Activated CD8-positive, alpha-beta memory T cell treated with anti-CD3 and anti-CD28 coated beads for 24 hours (primary cell): ENCODE measurements at regions not wholly inside any gene's neighbourhood (a gene's known extent, or its start where the extent isn't known, plus 50 kb on each side); places are given as distances from the start of the nearest gene placed in this dataset.

ENCODE experiments used
- DNase-seq: peaks from one replicate; pipeline ENCODE4 v3.0.0-alpha.2; 2020

DNA sequence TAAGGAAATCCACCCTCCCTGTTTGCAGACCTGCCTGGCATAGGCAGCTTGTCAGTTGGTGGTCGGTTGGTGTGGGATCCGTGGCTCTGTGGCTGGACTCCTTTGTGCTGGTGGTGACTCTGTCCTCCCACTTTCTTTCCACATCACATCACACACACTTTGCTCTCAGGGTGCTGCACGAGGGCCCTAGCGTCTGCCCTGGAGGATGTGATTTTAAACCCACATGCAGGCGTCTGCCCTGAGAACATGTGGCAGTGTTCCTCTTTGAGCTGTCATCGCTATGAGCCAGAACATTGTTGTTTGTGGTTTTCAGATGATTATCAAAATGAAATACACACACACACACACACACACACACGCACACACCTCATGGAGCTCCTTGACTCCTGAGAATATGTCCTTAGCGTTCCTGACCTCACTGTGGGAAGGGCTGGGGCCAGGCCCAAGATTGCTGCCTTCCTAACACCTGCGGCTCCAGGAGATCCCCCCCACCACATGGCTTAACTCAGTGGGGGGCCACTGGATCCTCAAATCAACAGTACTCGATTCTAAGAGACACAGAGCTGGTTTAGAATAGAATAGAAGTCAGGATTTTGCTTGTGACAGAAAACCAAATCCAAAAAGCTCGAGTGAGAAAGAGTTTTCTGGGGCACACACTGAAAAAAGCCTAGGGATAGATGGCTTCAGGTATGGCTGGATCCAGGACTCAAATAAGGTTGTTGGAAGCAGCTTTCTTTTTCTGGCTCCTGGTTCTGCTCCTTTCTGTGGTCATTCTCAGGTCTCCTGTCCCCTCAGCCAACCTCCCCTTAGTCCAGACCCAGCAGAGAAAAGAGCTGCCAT, 54.8 kb downstream of the RTP5 start:
- no peak for DNase-seq

DNA sequence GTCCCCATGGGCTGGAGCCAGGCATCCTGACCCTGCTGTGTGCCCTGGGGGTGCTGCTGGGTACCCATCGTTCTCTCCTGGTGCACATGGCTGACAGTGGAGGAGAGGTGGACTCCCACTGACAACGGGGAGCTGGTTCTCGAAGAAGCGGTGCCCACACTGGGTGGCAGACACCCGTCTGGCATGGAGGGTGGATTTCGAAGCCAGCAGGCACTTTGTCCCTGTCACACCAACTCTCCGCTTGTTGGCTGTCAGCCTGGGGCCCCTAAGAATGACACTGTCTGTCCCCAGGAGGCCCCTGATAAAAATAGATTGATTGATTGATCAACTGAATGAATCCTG, 55.4 kb downstream of the RTP5 start:
- DNase-seq = no peak

DNA sequence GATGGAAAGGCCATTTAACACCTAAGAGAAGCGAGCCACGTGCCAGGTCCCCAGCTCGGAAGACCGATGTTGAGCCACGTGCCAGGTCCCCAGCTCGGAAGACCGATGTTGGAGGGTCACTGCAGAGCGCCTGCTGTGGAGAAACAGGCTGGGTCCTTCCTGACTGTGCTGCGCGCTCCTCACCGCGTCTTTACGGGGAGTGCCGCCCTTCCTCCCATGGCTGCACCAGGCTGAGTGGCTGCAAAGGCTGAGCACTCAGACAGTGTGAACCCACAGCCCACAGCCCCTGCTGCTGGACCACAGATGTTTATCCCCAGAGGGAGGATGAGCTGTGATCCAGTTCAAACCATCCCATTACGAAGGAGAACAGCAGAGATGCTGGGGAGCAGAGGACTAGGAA, 55.7 kb downstream of the RTP5 start:
- no peak for DNase-seq

DNA sequence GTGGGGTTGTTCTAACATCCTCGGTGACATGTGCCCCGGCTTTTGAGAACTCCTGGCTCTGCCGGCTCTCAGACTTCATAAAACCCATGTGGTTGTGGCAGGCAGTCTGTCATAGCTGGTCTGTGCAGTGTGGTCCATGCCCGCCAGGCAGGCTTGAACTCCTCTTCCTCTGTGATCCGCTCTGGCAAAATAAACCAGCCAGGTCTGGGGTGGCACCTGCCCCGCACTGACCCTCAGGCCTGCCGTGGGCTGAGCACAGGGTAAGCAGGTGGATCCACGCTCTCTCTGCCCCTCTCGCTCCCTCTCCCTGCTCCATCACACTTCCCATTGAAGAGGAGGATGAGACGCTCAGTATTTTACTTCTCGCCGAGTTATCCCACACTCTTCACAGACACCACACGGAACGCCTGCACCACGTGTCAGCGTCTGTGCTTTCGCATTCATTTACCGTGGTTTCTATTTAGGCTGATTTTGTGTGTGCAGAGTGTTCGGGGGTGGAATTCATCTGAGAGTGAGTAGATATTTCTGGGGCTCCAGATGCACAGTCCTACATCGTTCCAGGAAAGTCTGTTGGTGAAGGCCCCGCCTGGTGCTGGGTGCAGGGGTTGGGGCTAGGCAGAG, 56.4 kb downstream of the RTP5 start:
- no peak for DNase-seq

DNA sequence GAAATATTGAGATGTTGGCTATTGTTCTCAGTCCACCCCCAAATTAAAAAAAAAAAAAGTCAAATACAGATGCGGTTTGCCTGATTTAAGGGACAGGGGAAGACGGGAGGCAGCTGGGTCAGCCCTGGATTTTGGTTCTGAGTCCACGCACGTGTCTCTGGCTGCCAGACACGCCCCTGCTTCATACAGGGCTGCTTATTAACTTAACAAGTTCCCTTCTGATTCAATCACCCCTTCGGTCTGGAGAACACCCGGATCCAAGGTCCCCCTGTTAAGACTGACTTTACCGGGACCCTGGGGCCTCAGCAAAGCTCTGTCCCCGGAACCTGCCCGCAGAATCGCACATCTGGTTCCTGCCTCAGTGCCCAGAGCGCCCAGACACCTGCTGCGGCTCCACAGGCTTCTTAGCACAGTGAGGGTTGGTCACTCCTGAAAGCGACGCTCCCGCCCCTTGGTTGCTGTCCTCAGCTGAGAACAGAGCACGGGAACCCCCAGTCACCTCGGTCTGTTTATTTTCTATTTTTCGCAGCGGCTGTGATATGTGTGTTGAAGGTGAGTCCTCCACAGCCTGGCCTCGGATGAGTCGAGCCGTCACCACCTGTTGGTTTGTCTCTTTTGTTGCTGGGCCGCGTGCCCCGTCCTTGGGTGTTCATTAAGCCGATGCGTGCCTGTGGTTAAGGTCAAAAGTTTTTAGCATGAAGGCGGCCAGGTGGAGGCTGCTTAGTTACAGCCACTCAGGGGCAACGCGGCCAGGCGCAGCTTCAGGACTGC, 57.2 kb downstream of the RTP5 start:
- DNase-seq = no peak

DNA sequence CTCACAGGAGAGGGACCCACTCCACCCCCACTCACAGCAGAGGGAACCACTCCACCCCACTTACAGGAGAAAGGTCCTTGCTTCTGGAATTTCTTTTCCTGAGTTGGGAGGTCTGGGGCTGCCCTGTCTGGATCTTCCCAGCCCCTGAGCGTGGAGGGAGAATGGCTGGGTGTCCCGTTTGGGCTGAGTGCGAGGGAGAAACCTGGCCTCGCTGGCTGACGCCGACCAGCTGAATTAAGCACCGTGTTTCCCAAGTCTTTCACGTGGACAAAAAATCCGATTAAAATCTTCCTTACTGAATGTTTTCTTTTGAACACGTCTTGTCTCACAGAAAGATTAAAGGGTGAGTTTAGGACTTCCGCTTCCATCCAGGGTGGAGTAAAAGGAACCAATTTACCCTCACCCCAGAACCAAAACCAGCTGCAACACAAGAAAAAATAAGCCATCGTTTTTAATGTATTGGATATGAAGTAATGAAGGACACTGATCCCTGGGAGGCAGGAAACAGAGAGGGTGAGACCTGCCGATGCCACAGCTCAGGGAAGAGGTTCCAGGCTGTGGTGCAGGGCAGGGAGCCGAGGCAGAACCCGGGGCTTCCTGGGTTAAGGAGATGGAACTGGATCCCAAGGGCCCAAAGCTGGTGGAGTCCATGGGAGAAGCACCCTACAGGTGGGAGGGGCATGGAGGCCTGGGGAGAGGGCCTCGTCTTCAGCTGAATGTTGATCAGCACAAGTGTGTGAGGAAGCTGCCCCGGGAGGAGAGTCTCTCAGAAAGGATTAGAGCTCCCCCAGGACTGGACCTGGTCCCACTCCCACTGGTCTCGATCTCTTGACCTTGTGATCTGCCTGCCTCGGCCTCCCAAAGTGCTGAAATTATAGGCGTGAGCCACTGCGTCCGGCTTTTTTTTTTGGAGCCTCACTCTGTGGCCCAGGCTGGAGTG, 60.3 kb downstream of the RTP5 start:
- DNase-seq = no peak

DNA sequence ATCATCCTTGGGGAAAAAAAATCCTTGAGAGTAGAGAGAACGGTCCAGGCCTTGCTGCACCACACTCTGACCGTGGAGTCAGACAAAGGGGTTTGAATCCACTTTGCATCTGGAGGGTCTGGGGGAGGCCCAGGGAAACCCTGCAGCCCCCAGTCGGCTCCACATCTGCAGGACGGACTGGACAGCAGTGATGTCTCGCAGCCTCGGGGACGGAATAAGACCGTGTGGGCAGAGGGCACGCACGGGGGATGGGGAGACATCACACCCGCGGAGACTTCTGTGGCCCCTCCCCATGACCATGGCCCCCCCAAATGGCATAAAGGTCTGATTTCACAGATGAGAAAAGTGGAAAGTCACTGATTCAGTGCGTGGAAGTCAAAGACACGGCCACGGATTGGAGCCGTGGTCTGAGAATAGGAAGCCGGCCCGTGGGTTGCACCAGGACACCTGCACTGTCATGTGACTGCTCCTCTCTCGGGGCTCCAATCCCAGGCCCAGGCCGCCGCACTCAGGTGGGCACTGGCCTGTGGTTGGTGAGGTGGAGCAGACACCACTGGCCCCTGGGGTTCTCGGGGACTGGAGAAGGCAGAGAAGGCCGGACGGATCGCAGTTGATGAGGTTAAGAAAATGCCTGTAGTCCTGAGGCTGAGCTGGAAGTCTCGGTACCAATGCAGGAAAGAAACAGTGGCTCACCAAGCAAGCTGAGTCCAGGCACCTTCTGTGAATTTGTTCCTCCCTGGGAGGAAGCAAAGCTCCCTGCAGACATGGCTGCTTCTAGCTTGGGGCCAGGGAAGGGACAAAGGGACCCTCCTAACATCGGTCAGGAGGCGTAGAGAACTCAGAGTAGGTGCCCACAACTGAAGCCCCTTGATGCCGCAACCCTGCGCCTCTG, 61.8 kb downstream of the RTP5 start:
- no peak for DNase-seq

DNA sequence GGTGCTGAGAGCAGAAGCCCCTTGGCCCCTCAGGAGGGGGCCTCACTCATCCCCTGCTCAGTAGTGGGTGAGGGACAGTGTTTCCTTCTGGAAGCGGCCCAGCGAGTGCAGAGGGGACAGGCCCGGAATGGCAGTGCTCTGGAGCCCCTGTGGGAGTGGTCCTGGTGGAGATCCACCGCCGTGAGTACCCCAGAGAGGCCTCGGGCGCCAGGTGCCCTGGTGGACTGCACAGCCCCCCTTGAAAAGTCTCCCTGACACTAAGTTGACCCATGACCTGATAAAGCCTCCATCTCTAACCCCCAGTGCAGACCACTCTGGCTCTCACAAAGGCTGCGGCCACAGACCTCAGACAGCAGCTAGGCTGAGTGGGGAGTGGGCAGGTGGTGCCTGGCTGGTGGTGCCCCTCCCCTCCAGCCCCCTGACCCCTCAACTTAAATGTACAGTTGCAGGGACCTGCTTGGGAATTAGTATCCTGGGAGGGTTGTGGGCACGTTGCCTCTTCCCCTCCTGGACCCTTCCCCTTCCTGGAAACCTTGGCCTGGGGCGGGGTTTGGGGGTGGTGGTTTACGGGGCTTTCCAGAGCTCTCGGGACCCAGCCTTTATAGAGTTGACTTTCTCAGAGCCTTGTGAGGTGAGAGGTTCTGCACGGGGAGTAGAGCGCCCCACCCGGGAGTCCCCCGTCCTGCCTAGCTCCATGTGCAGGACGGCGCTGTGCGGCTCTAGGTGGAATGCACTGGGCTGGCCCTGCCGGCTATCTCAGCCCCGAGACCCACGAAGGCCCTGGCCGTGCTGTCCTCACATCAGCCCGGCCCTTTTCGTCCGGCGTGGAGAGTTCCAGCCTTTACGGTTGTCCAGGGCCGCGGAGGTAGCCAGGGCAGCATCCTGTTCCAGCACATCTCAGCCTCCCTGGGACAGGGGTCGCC, 62.7 kb downstream of the RTP5 start:
- no peak for DNase-seq

DNA sequence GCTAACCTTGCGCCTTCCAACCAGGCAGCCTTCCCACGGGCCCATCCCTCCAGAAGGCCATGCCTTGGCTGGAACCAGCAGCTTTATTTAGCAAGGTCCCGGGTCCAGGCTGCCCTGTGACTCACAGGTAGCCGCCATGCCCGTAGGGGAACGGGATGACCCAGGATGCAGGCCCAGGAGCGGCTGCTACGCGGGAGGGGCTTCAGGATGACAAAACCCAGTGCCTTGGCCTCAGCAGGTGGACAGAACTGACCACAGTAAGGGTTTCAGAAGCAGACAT, 63.3 kb downstream of the RTP5 start:
- no peak for DNase-seq

DNA sequence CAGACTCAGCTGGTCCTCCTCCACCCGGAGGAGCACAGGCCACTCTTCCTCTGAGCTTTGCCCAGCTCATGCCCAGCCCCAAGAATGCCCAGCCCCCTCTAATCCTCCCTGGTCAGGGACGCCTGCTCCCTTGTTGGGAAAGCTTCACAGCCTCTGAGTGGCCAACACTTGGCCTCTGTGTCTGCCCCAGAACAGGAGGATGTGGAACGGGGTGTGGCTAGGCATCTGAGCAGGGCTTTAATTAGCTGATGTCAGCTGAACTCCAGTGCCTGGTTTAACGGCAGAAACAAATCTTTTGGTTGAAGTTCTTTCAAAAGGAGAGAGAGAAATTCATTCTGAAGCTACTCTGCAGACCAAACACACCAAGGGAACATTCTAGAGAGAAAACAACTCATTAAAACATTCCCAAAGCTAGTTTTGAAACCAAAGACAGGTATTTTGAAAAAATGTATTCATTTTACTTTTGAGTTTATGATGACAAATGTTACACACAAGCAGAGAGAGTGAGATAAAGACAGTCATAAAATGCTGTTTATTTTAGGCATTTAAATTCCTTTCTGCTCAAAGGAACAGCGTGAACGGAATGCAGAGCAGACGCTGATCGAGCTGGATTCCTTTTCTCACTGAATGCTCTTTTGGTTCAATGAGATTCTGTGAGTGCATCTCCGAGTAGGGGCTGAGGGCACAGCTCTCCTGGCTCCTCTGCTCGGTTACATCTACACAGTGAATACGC, 63.8 kb downstream of the RTP5 start:
- no peak for DNase-seq

DNA sequence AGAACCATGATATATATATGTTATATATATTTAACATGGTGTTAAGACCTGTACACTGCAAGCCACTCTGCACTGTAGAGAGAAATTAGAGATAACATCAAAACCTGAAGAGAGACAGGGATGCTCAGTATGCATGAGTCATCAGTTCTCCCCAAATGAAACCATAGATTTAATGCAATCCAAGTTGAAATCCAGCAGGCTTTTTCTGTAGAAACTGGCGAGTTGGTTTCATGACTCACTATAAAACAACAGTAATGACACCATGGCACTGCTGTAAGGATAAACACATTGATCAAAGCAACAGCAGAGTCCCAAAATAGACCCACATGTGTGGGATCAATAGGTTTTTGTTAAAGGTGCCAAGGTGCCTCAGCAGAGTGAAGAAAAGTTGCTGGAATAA, 65.8 kb downstream of the RTP5 start:
- no peak for DNase-seq

DNA sequence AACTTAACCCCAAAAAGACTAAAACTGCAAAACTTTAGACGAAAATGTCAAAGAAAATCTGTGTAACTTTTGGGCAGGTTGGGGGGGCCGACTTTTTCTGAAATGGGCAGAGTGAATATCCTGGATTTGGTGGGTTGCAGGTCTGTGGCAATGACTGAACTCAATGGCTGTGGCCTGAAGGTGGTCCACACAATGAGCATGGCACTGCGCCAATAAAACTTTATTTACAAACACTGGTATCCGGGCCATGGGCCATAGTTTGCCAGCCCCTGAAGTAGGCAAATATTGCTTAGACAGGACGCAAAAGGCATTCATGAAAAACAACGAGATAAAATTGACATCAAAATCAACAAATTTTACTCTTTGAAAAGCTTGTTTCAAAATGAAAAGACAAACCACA, 66.2 kb downstream of the RTP5 start:
- DNase-seq = no peak

DNA sequence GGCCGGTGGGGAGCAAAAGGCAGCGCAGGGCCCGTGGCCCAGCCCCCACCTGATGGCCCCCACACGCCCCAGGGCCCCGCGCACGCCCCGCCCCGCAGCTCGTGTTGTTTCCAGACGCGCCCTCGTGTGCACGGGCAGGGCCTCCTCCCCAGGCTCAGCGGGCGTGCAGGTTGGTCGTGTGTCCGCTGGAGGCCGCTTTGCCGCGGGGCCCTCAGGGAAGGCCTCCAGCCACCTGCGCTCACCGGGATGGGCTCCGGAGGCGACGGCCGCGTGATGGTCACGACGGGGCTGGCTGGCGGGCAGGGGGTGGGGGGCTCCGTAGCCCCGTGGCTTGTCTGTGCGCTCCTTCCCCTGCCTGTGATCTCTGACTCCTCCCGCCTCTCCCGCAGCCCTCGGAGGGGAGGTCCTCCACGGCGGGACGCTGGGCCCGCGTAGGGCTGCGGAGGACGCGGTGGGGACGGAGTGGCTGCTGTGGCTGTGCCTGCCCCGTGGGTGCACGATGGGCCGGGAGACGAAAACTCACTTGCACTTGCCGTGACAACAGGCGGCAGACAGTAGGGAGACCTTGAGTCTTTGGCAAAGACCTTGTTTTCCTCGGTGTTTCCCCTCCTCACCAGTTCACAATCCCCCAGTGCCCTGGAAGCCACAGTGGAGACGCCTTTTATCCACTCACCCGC, 67.1 kb downstream of the RTP5 start:
- DNase-seq = no peak

DNA sequence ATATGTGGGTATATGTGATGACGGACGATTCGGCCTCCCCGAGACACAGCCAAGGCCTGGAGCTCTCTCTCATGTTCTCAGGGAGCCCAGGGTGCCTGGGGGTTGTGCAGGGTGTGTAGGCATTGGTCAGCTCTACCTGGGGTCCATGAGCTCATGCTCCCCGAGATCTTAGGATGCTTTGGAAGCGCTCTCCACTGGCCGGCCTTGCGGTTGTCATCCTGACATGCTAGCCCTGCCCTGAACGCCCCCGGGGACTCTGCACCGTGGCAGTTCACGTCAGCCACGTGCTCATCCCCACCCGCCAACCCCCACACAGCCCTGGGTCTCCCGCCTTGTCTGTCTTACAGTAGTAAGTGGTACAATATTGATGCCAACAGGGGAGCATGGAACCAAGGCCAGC, 67.8 kb downstream of the RTP5 start:
- no peak for DNase-seq

DNA sequence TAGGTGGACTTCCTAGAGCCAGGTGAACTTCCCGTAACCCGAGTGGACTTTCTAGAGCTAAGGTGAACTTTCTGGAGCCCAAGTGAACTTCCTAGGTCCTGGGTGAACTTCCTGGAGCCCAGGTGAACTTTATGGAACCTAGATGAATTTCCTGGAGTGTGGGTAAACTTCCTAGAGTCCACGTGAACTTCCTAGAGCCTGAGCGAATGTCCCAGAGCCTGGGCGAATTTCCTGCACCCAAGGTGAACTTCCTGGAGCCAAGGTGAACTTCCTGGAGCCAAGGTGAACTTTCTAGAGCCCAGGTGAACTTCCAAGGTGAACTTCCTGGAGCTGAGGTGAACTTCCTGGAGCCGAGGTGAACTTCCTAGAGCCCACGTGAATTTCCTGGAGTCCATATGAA, 70.0 kb downstream of the RTP5 start:
- DNase-seq = peak; percentile 30

DNA sequence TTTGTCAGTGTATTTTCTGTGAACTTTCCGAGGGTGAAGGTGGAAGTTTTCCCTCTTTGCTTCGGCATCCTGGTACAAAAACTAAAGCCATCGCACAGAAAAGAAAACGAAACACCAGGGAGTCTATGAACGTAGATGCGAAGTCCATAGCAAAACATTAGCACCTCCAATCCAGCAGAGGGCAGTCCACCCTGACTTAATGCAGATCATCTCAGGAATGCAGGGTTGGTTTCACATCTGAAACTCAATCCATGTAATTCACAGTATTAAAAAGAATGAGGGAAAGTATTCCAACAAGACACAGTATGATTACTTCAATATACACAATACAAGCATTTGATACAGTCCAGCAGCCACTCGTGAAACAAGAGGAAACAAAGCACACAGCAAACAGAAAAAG, 70.8 kb downstream of the RTP5 start:
- no peak for DNase-seq

DNA sequence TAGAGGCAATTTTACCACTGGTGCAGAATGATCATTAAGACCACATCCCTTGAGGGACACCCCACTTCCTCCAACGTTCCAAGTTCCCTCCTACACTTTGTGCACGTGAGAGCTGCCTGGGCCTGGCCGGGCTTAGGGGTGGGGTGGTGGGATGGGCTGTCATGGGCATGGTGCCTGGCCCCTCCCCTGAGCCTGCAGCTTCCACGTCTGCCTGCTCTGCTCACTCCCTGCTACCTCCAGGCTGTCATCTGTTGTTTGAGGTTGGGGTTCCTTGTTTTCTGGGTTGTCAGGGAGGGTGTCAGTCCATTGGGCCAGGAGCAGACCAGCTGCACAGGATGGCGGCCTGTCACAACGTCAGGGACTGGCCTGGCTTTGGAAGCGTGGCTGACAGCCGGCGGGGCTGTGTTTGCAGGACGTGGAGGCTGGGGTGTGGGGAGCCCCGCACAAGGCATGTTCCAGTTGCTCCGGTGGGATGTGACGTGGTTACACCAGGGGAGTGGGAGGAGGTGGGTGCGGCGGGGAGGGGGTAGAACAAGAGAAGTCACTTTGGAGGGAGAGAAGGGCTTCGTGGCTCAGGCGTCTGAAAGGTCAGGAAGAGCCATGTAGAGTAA, 72.3 kb downstream of the RTP5 start:
- peak; percentile 51 for DNase-seq

DNA sequence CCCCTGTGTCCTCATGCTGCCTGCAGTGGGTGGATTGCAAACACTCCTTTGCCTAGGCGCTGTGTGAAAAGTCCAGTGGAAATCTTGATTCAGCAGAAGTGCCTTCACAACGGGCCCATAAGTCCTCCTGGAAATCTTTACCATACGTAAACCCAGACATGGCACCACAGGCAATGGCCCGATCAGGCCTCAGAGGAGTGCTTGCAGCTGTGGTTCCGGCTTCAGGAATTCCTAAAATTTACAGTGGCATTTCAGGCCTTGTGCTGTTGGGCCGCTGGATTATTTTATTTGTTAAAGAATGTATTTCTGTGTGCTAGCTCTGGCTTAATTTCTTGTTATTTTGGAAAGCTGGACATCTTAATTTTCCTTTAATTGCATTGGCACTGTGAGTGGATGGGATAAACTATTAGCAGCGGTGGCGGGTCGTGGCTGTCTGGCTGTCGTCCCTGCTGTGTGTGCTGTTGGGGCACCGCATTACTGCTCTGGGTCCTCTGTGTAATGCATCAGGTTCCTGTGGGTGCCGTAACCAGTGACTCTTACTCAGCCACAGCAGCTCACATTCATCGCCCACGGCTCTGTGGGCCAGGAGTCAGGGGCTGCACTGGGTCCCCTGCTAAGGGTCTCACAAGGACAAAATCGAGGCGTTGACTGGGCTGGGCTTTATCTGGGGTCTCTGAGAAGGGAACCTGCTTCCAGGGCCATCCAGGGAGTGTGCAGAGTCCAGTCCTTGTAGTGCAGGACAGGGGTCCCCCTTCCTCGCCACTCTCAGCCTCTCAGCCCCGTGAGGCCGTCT, 73.1 kb downstream of the RTP5 start:
- DNase-seq = no peak
